Transverse colon (tissue), 4 donors: ENCODE measurements at regions not wholly inside any gene's neighbourhood (a gene's known extent, or its start where the extent isn't known, plus 50 kb on each side); places are given as distances from the start of the nearest gene placed in this dataset.
"Not testable (repeated sequence)": the region's sequence is repeated elsewhere in the genome, so short reads cannot be mapped to it uniquely, and the experiment has no call there.

Source experiments
- DNase-seq: peaks from one replicate; pipeline ENCODE4 v3.0.0-alpha.2; 2019
- H3K27ac ChIP-seq, 4 donors: fragments of 200-600 bp; sonication (generic); 2 replicates each; pipeline ENCODE4 v1.5.1; 2016 to 2018; ENCODE audit warnings: inconsistent platforms in 4 of 4
- H3K27me3 ChIP-seq: fragments of 200-600 bp; sonication (generic); 2 replicates; pipeline ENCODE4 v1.5.1; 2017; ENCODE audit warnings: inconsistent platforms
- H3K36me3 ChIP-seq, 4 donors: fragments of 200-600 bp; sonication (generic); 2 replicates each; pipeline ENCODE4 v1.5.1; 2017 to 2019; ENCODE audit warnings: inconsistent platforms in 4 of 4
- H3K4me1 ChIP-seq, 4 donors: fragments of 200-600 bp; sonication (generic); 2 replicates each; pipeline ENCODE4 v1.5.1; 2017 to 2020; ENCODE audit warnings: inconsistent platforms in 4 of 4
- H3K4me3 ChIP-seq, 4 donors: fragments of 200-600 bp; sonication (generic); 1 replicate in 1 of 4; 2 replicates in 3 of 4; pipeline versions ENCODE4 v1.5.1 to v1.6.1; 2017 to 2019; ENCODE audit warnings: inconsistent platforms in 4 of 4
- H3K9me3 ChIP-seq, 2 donors: fragments of 200-600 bp; sonication (generic); 2 replicates each; pipeline ENCODE4 v1.5.1; 2017 to 2019; ENCODE audit warnings: inconsistent platforms in 2 of 2
- CTCF ChIP-seq, 5 experiments: fragments of 200-600 bp in 3 of 5; fragments of 450-650 bp in 2 of 5; sonication (generic) in 3 of 5; IDR thresholded peaks; 1 replicate in 2 of 5; 2 replicates in 3 of 5; pipeline ENCODE4 v1.5.1; 2016 to 2017; ENCODE audit warnings: antibody characterized with exemption in 5 of 5, inconsistent platforms in 3 of 5, mild to moderate bottlenecking in 2 of 5, moderate library complexity in 1 of 5
- EP300 ChIP-seq: sonication (generic); formaldehyde crosslinking; IDR thresholded peaks from one replicate; pipeline ENCODE4 v1.6.1; 2017; ENCODE audit warnings: antibody characterized with exemption, low read depth
- POLR2A ChIP-seq: fragments of 450-650 bp; IDR thresholded peaks from one replicate; pipeline ENCODE4 v1.6.1; 2016; ENCODE audit warnings: antibody characterized with exemption, mild to moderate bottlenecking, moderate library complexity
- POLR2AphosphoS5 ChIP-seq, 3 donors: sonication (generic); formaldehyde crosslinking; IDR thresholded peaks; one replicate each; pipeline ENCODE4 v1.6.1; 2016; ENCODE audit warnings: antibody characterized with exemption in 3 of 3
- WGBS, 2 donors: methylation state at CpG; one replicate each; pipeline ENCODE4 v1.1.5; 2018; ENCODE audit warnings: low coverage in 1 of 2; 5-methylcytosine and 5-hydroxymethylcytosine counted together
- in situ Hi-C, 4 donors: fragments of 200-750 bp; cut with MboI; loops; one replicate each; pipeline versions ENCODE4 v1.15.0 to v1.15.1; 2017; ENCODE audit warnings: low sequenced_read_pairs in 3 of 4, low pct_ligation_motif_present in 1 of 4, low pct_unique_long_range_greater_than_20kb in 1 of 4
- intact Hi-C: fragments of 100-400 bp; cut with DNase I; formaldehyde crosslinking; loops from one replicate; pipeline ENCODE4 v1.15.1; 2023; ENCODE audit warnings: low total_unique reads

GRCh38 chr2:47282621-47283272 is 86.4 kb upstream of the EPCAM start:
- no peaks in the 10 kb centered on the region for H3K36me3 ChIP-seq
- intact Hi-C loops, result no loop called here

GRCh38 chr2:47279525-47279924 is 89.6 kb upstream of the EPCAM start:
- in situ Hi-C loops, H3K27me3 ChIP-seq, H3K4me3 ChIP-seq, H3K36me3 ChIP-seq, DNase-seq, H3K27ac ChIP-seq, H3K9me3 ChIP-seq, H3K4me1 ChIP-seq, intact Hi-C loops: not testable (repeated sequence)
- WGBS, 2 donors, result 97% methylated on average over 4 of the region's 4 CpGs; no CpG with 5 or more reads in 1 of the 2 donors

More at GRCh38 chr2:47282621-47283272, 86.4 kb upstream of the EPCAM start:
- no peak for DNase-seq
- H3K27ac ChIP-seq, result no peak overlapping the region
- in situ Hi-C loops, result no loop called here
- no peaks in the 10 kb centered on the region for H3K9me3 ChIP-seq
- H3K27me3 ChIP-seq, result no peaks in the 10 kb centered on the region
- no peaks in the 10 kb centered on the region for H3K4me1 ChIP-seq
- TF ChIP-seq POLR2AphosphoS5 (IDR thresholded peaks at IDR 0.05), result no peak
- TF ChIP-seq EP300, result no peak
- no peak for TF ChIP-seq POLR2A
- no peak for TF ChIP-seq CTCF (IDR thresholded peaks at IDR 0.05)
- H3K4me3 ChIP-seq, result no peak overlapping the region
- WGBS, 2 donors, result 90 to 100% methylated on average over 1 to 3 of the region's 3 CpGs

GRCh38 chr2:47277987-47278386 is 91.1 kb upstream of the EPCAM start:
- no peaks in the 10 kb centered on the region for H3K9me3 ChIP-seq
- TF ChIP-seq CTCF (IDR thresholded peaks at IDR 0.05) (no peak), EP300 (no peak), POLR2A (no peak), POLR2AphosphoS5 (IDR thresholded peaks at IDR 0.05) (no peak)
- peaks cover 3 to 18% (median 18%) of the 10 kb centered on the region in 4 donors for H3K4me1 ChIP-seq
- H3K27me3 ChIP-seq, result no peaks in the 10 kb centered on the region
- WGBS, 2 donors, result 73% methylated on average over 1 of the region's 1 CpG; no CpG with 5 or more reads in 1 of the 2 donors
- in situ Hi-C loops, result no loop called here
- intact Hi-C loops, result no loop called here
- no peak for DNase-seq
- no peak overlapping the region for H3K4me3 ChIP-seq
- H3K27ac ChIP-seq, result no peak overlapping the region
- no peaks in the 10 kb centered on the region for H3K36me3 ChIP-seq

GRCh38 chr2:47277187-47277586 is 91.9 kb upstream of the EPCAM start:
- no peak for TF ChIP-seq POLR2AphosphoS5 (IDR thresholded peaks at IDR 0.05)
- TF ChIP-seq CTCF (IDR thresholded peaks at IDR 0.05), result no peak
- no peak for TF ChIP-seq EP300
- TF ChIP-seq POLR2A, result no peak
- H3K4me3 ChIP-seq, result no peak overlapping the region
- H3K27me3 ChIP-seq, result no peaks in the 10 kb centered on the region
- no peaks in the 10 kb centered on the region for H3K9me3 ChIP-seq
- intact Hi-C loops, result no loop called here
- H3K27ac ChIP-seq, result no peak overlapping the region
- H3K4me1 ChIP-seq, result peaks cover 7 to 26% (median 25%) of the 10 kb centered on the region in 4 donors
- no peak for DNase-seq
- H3K36me3 ChIP-seq, result no peaks in the 10 kb centered on the region
- in situ Hi-C loops, result no loop called here

GRCh38 chr2:47276061-47276460 is 93.0 kb upstream of the EPCAM start:
- Histone ChIP-seq H3K36me3 (no peaks in the 10 kb centered on the region), H3K9me3 (no peaks in the 10 kb centered on the region), H3K4me3 (no peak overlapping the region), H3K27me3 (no peaks in the 10 kb centered on the region), H3K27ac (no peak overlapping the region), H3K4me1 (peaks cover 11 to 37% (median 34%) of the 10 kb centered on the region in 4 donors)
- 69 to 79% methylated on average over 3 of the region's 3 CpGs for WGBS, 2 donors
- intact Hi-C loops (no loop called here), in situ Hi-C loops (no loop called here)
- DNase-seq, result no peak
- TF ChIP-seq EP300, result no peak
- TF ChIP-seq POLR2A, result no peak
- TF ChIP-seq CTCF (IDR thresholded peaks at IDR 0.05), result no peak
- no peak for TF ChIP-seq POLR2AphosphoS5 (IDR thresholded peaks at IDR 0.05)
